HepG2 (cell line): ENCODE measurements at regions not wholly inside any gene's neighbourhood (a gene's known extent, or its start where the extent isn't known, plus 50 kb on each side); places are given as distances from the start of the nearest gene placed in this dataset.
"Not testable (repeated sequence)": the region's sequence is repeated elsewhere in the genome, so short reads cannot be mapped to it uniquely, and the experiment has no call there.

ENCODE experiments used
- ATAC-seq: fragments of 200-7000 bp; cut with Tn5 transposase; 3 replicates; pipeline ENCODE4 v1.9.1; 2020; ENCODE audit warnings: mild to moderate bottlenecking, moderate library complexity
- BruUV-seq: library from RNA; stranded (reverse); fragments of 400-500 nt; replicated peaks from 2 replicates; lab custom pipeline; 2021; lab: Mats Ljungman, UMichigan
- CTCF ChIA-PET: fragments of 300-600 bp; formaldehyde crosslinking; extraction: SDS; loops from one replicate; lab custom pipeline; 2021; ENCODE audit warnings: low total read pairs, inconsistent platforms, low intra/inter-chr PET ratio; lab: Yijun Ruan, JAX
- POLR2A ChIA-PET: fragments of 350-600 bp; sonication (Branson Sonifier 250); formaldehyde crosslinking; loops from one replicate; lab custom pipeline; 2020; ENCODE audit warnings: antibody characterized with exemption, inconsistent platforms; lab: Yijun Ruan, JAX
- DNase-seq: peaks from one replicate; pipeline ENCODE4 v3.0.0-alpha.2; 2015; ENCODE audit warnings: low spot score
- FAIRE-seq: peaks from 3 replicates; lab custom pipeline; 2011; peaks lifted over from hg19 to GRCh38; lab: Jason Lieb, UNC
- H2AFZ ChIP-seq: one replicate; pipeline ENCODE4 v1.6.1; 2011; ENCODE audit warnings: low read length, inconsistent platforms
- H3K27ac ChIP-seq: fragments of 300-600 bp; 3 replicates; pipeline ENCODE4 v1.8.0; 2011; ENCODE audit warnings: mixed run types, mild to moderate bottlenecking, mixed read lengths, low read length, inconsistent platforms; ENCODE audit not compliant: insufficient read depth; ENCODE audit errors: extremely low read length
- H3K27me3 ChIP-seq, 2 experiments: fragments of 200-600 bp in 1 of 2; 2 replicates in 1 of 2; 3 replicates in 1 of 2; pipeline versions ENCODE4 v1.6.0 to v1.8.0; 2011; ENCODE audit warnings: low read length in 2 of 2, mild to moderate bottlenecking in 2 of 2, moderate library complexity in 2 of 2, inconsistent platforms in 1 of 2; ENCODE audit not compliant: insufficient read depth in 2 of 2, control insufficient read depth in 1 of 2
- H3K36me3 ChIP-seq, 2 experiments: fragments of 200-600 bp in 1 of 2; replicated peaks in 1 of 2; 2 replicates in 1 of 2; 3 replicates in 1 of 2; pipeline versions ENCODE4 v1.5.1 to v1.8.0; 2011; ENCODE audit warnings: low read length in 2 of 2, inconsistent platforms in 1 of 2; ENCODE audit not compliant: insufficient read depth in 2 of 2, control insufficient read depth in 1 of 2
- H3K4me1 ChIP-seq: 2 replicates; pipeline ENCODE4 v1.5.1; 2012; ENCODE audit warnings: low read length, inconsistent platforms; ENCODE audit not compliant: insufficient read depth
- H3K4me2 ChIP-seq: 2 replicates; pipeline ENCODE4 v1.6.0; 2011; ENCODE audit warnings: low read depth, low read length, inconsistent platforms
- H3K4me3 ChIP-seq, 3 experiments: fragments of 200-600 bp in 1 of 3; sonication (generic), shearing (Covaris generic) in 1 of 3; replicated peaks in 1 of 3; 2 replicates each; pipeline ENCODE4 v1.5.1; 2011 to 2016; ENCODE audit warnings: low read length in 3 of 3, inconsistent platforms in 2 of 3, low read depth in 2 of 3, mild to moderate bottlenecking in 2 of 3, control low read depth in 1 of 3, mixed read lengths in 1 of 3; ENCODE audit not compliant: insufficient read depth in 1 of 3
- H3K79me2 ChIP-seq: one replicate; pipeline ENCODE4 v1.6.1; 2011; ENCODE audit warnings: low read length, inconsistent platforms; ENCODE audit not compliant: insufficient read depth
- H3K9ac ChIP-seq: 2 replicates; pipeline ENCODE4 v1.6.0; 2011; ENCODE audit warnings: mild to moderate bottlenecking, low read depth, low read length, inconsistent platforms; ENCODE audit not compliant: insufficient read depth
- H3K9me3 ChIP-seq: 2 replicates; pipeline ENCODE4 v1.5.1; 2012; ENCODE audit warnings: mild to moderate bottlenecking, low read length
- H4K20me1 ChIP-seq: 2 replicates; pipeline ENCODE4 v1.6.0; 2011; ENCODE audit warnings: inconsistent platforms, mild to moderate bottlenecking, low read length, moderate library complexity; ENCODE audit not compliant: insufficient read depth
- MAZ ChIP-seq, 2 experiments: sonication (generic) in 1 of 2; formaldehyde crosslinking in 1 of 2; IDR thresholded peaks; 2 replicates each; pipeline versions ENCODE4 v1.5.0 to v1.6.1; 2012 to 2020; ENCODE audit warnings: low read depth in 2 of 2, mild to moderate bottlenecking in 2 of 2, borderline replicate concordance in 1 of 2, improper control_type of control experiment in 1 of 2, low read length in 1 of 2, missing genetic modification reagents in 1 of 2, moderate library complexity in 1 of 2
- WGBS: methylation state at CpG from one replicate; pipeline ENCODE4 v1.1.6; 2017; ENCODE audit warnings: low lambda C conversion rate; 5-methylcytosine and 5-hydroxymethylcytosine counted together
- in situ Hi-C: cut with HindIII; loops from 2 replicates; pipeline ENCODE4 v1.10.0; 2017; ENCODE audit warnings: low pct_unique_long_range_greater_than_20kb; ENCODE audit not compliant: extremely low pct_ligation_motif_present
- intact Hi-C: fragments of 100-400 bp; cut with micrococcal nuclease; formaldehyde crosslinking; loops from one replicate; pipeline ENCODE4 v1.10.0; 2022; ENCODE audit not compliant: unreplicated experiment

GRCh38 chr3:163175970-163176369 lies 1679.4 kb downstream of the OTOL1 start:
- H3K9ac ChIP-seq: no peak overlapping the region
- CTCF ChIA-PET: no interaction called here

GRCh38 chr3:163172513-163172912 lies 1675.9 kb downstream of the OTOL1 start:
- H3K4me1 ChIP-seq, H3K36me3 ChIP-seq, in situ Hi-C loops, CTCF ChIA-PET, intact Hi-C loops, POLR2A ChIA-PET, FAIRE-seq, H3K4me3 ChIP-seq, H4K20me1 ChIP-seq, H3K4me2 ChIP-seq, H3K27ac ChIP-seq, H3K9ac ChIP-seq, BruUV-seq, H3K27me3 ChIP-seq, DNase-seq, H2AFZ ChIP-seq, H3K79me2 ChIP-seq, ATAC-seq: not testable (repeated sequence)
- 1% methylated on average over 3 of the region's 3 CpGs for WGBS
- H3K9me3 ChIP-seq: peaks cover 34% of the 10 kb centered on the region

More at GRCh38 chr3:163175970-163176369, 1679.4 kb downstream of the OTOL1 start:
- BruUV-seq: no TSS peak
- no peaks in the 10 kb centered on the region for H3K4me1 ChIP-seq
- DNase-seq: no peak
- in situ Hi-C loops: no loop called here
- 0 out of 2 replicates have a peak, but pooled peaks cover 14% of the 10 kb centered on the region for H3K9me3 ChIP-seq
- H3K4me3 ChIP-seq: no peak overlapping the region
- H3K79me2 ChIP-seq: no peaks in the 10 kb centered on the region
- no peak overlapping the region for H2AFZ ChIP-seq
- no peak for FAIRE-seq
- POLR2A ChIA-PET: no interaction called here
- H3K4me2 ChIP-seq: no peak overlapping the region
- intact Hi-C loops: no loop called here
- no peak overlapping the region for H3K27ac ChIP-seq
- no peak for ATAC-seq
- WGBS: 11% methylated on average over 2 of the region's 2 CpGs
- H4K20me1 ChIP-seq: no peaks in the 10 kb centered on the region
- H3K36me3 ChIP-seq: no peaks in the 10 kb centered on the region
- no peaks in the 10 kb centered on the region for H3K27me3 ChIP-seq
- TF ChIP-seq MAZ (IDR thresholded peaks at IDR 0.05; ENCODE audit: borderline replicate concordance, low read depth, low read length) (no peak), MAZ (CRISPR knock-in tag; IDR thresholded peaks at IDR 0.05; ENCODE audit: low read depth) (no peak)
- TF ChIP-seq, all 625 proteins: peak for 0
